RPMI7951 (cell line): ENCODE measurements at regions not wholly inside any gene's neighbourhood (a gene's known extent, or its start where the extent isn't known, plus 50 kb on each side); places are given as distances from the start of the nearest gene placed in this dataset.
"Not testable (repeated sequence)": the region's sequence is repeated elsewhere in the genome, so short reads cannot be mapped to it uniquely, and the experiment has no call there.

ENCODE experiments used
- DNase-seq: peaks from one replicate; pipeline ENCODE4 v3.0.0-alpha.2; 2012; ENCODE audit warnings: low read depth

GRCh38 chr6:103629613-103630012, 1230.1 kb downstream of the HACE1 start:
- DNase-seq = no peak

GRCh38 chr6:103617642-103618041, 1242.1 kb downstream of the HACE1 start:
- no peak for DNase-seq

GRCh38 chr6:103587722-103588121, 1272.0 kb downstream of the HACE1 start:
- no peak for DNase-seq

GRCh38 chr6:103578115-103578514, 1281.6 kb downstream of the HACE1 start:
- no peak for DNase-seq

GRCh38 chr6:103570431-103570830, 1289.3 kb downstream of the HACE1 start:
- no peak for DNase-seq

- no peak for DNase-seq
Observed at GRCh38 chr6:103554911-103555310, 1304.8 kb downstream of the HACE1 start.

- DNase-seq = no peak
Observed at GRCh38 chr6:103538381-103538780, 1321.3 kb downstream of the HACE1 start.

GRCh38 chr6:103534814-103535213, 1324.9 kb downstream of the HACE1 start:
- no peak for DNase-seq

GRCh38 chr6:103534095-103534494, 1325.6 kb downstream of the HACE1 start:
- no peak for DNase-seq

GRCh38 chr6:103522045-103522444, 1337.7 kb downstream of the HACE1 start:
- DNase-seq = no peak

GRCh38 chr6:103516336-103516735, 1343.4 kb downstream of the HACE1 start:
- DNase-seq = no peak

GRCh38 chr6:103507052-103507451, 1352.7 kb downstream of the HACE1 start:
- DNase-seq = no peak

- DNase-seq = no peak
Observed at GRCh38 chr6:103505155-103505518, 1354.6 kb downstream of the HACE1 start.

GRCh38 chr6:103504501-103505154, 1355.1 kb downstream of the HACE1 start:
- no peak for DNase-seq

GRCh38 chr6:103496588-103496987, 1363.1 kb downstream of the HACE1 start:
- DNase-seq = not testable (repeated sequence)

- no peak for DNase-seq
Observed at GRCh38 chr6:103456652-103457051, 1403.1 kb downstream of the HACE1 start.

GRCh38 chr6:103455275-103455674, 1404.4 kb downstream of the HACE1 start:
- DNase-seq = no peak

GRCh38 chr6:103409475-103409874, 1450.2 kb downstream of the HACE1 start:
- DNase-seq = no peak

GRCh38 chr6:103405321-103405720, 1454.4 kb downstream of the HACE1 start:
- no peak for DNase-seq

GRCh38 chr6:103404799-103405198, 1454.9 kb downstream of the HACE1 start:
- no peak for DNase-seq

GRCh38 chr6:103396768-103397167, 1463.0 kb downstream of the HACE1 start:
- no peak for DNase-seq

- DNase-seq = no peak
Observed at GRCh38 chr6:103379272-103379671, 1480.4 kb downstream of the HACE1 start.

GRCh38 chr6:103367212-103367611, 1492.5 kb downstream of the HACE1 start:
- no peak for DNase-seq

- DNase-seq = no peak
Observed at GRCh38 chr6:103356531-103356930, 1503.2 kb downstream of the HACE1 start.
